Stomach (tissue), 8 donors: ENCODE measurements at regions not wholly inside any gene's neighbourhood (a gene's known extent, or its start where the extent isn't known, plus 50 kb on each side); places are given as distances from the start of the nearest gene placed in this dataset.

Source experiments
- DNase-seq, 2 donors: peaks; one replicate each; pipeline versions ENCODE4 v3.0.0 to v3.0.0-alpha.2; 2013 to 2019
- H3K27ac ChIP-seq, 5 donors: fragments of 200-600 bp in 4 of 5; sonication (generic) in 4 of 5; one replicate each; pipeline ENCODE4 v1.5.1; 2013 to 2019; ENCODE audit warnings: mild to moderate bottlenecking in 1 of 5, moderate library complexity in 1 of 5
- H3K27me3 ChIP-seq, 3 donors: fragments of 200-600 bp; sonication (generic); one replicate each; pipeline ENCODE4 v1.5.1; 2017 to 2019; ENCODE audit warnings: mixed run types in 1 of 3
- H3K36me3 ChIP-seq, 4 donors: fragments of 200-600 bp; sonication (generic); 1 replicate in 3 of 4; 2 replicates in 1 of 4; pipeline ENCODE4 v1.5.1; 2016 to 2019
- H3K4me1 ChIP-seq, 4 donors: fragments of 200-600 bp; sonication (generic); one replicate each; pipeline ENCODE4 v1.5.1; 2016 to 2019
- H3K4me3 ChIP-seq, 4 donors: fragments of 200-600 bp; sonication (generic) in 3 of 4; one replicate each; pipeline ENCODE4 v1.5.1; 2016 to 2019; ENCODE audit warnings: mild to moderate bottlenecking in 1 of 4
- H3K9me3 ChIP-seq, 4 donors: fragments of 200-600 bp; sonication (generic); one replicate each; pipeline ENCODE4 v1.5.1; 2016 to 2019
- EP300 ChIP-seq: sonication (generic); formaldehyde crosslinking; IDR thresholded peaks from one replicate; pipeline ENCODE4 v1.6.1; 2017; ENCODE audit warnings: antibody characterized with exemption
- POLR2A ChIP-seq, 4 donors: fragments of 450-650 bp; IDR thresholded peaks; one replicate each; pipeline ENCODE4 v1.6.1; 2016; ENCODE audit warnings: antibody characterized with exemption in 4 of 4, control low read depth in 2 of 4, mild to moderate bottlenecking in 1 of 4, moderate library complexity in 1 of 4
- POLR2AphosphoS5 ChIP-seq, 3 donors: sonication (generic); formaldehyde crosslinking; IDR thresholded peaks; one replicate each; pipeline ENCODE4 v1.6.1; 2016; ENCODE audit warnings: antibody characterized with exemption in 3 of 3
- WGBS, 5 donors: extraction: QIAGEN DNeasy Blood & Tissue Kit in 3 of 5; methylation state at CpG; one replicate each; pipeline versions ENCODE4 v1.1.5 to v1.1.7; 2013 to 2018; 5-methylcytosine and 5-hydroxymethylcytosine counted together
- intact Hi-C: fragments of 100-400 bp; cut with DNase I; formaldehyde crosslinking; loops from one replicate; pipeline ENCODE4 v1.15.1; 2023; ENCODE audit warnings: low total_unique reads
- TF ChIP-seq, protein P1 (sequence below), 7 experiments: fragments of 450-650 bp in 4 of 7; fragments of 200-600 bp in 3 of 7; sonication (generic) in 3 of 7; IDR thresholded peaks; one replicate each; pipeline ENCODE4 v1.5.1; 2016 to 2019; ENCODE audit warnings: antibody characterized with exemption in 7 of 7, control low read depth in 2 of 7, mild to moderate bottlenecking in 1 of 7
- donor health status: healthy with polysubstance abuse.
- donor health status: Bipolar disorder and iron deficiency.
- donor health status: healthy.

DNA sequence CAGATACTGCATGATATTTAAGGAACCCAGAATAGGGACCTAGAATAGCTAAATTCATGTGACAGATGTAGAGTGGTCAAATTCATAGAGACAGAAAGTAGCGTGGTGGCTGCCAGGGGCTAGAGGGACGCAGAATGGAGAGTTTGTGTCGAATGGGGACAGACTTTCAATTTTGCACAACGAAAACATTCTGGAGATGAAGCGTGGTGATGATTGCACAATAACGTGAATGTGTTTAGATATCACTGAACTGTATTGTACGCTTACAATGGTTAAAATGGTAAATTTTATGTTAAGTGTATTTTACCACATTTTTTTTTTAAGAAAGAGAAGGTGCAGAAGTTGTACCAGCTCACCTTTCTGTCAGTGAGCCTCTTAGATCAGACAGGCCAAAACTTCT is 137.8 kb upstream of the TNS3 start:
- H3K36me3 ChIP-seq = no peaks in the 10 kb centered on the region
- DNase-seq = no peak
- H3K4me3 ChIP-seq = no peak overlapping the region
- intact Hi-C loops = no loop called here
- 83 to 90% (median 87%) methylated on average over 7 of the region's 7 CpGs for WGBS, 5 donors
- no peaks in the 10 kb centered on the region for H3K9me3 ChIP-seq
- TF ChIP-seq POLR2A (IDR thresholded peaks at IDR 0.05) (no peak), EP300 (no peak), POLR2AphosphoS5 (IDR thresholded peaks at IDR 0.05) (no peak)
- TF ChIP-seq, protein P1, sequence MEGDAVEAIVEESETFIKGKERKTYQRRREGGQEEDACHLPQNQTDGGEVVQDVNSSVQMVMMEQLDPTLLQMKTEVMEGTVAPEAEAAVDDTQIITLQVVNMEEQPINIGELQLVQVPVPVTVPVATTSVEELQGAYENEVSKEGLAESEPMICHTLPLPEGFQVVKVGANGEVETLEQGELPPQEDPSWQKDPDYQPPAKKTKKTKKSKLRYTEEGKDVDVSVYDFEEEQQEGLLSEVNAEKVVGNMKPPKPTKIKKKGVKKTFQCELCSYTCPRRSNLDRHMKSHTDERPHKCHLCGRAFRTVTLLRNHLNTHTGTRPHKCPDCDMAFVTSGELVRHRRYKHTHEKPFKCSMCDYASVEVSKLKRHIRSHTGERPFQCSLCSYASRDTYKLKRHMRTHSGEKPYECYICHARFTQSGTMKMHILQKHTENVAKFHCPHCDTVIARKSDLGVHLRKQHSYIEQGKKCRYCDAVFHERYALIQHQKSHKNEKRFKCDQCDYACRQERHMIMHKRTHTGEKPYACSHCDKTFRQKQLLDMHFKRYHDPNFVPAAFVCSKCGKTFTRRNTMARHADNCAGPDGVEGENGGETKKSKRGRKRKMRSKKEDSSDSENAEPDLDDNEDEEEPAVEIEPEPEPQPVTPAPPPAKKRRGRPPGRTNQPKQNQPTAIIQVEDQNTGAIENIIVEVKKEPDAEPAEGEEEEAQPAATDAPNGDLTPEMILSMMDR (IDR thresholded peaks at IDR 0.05) = no peak
- H3K27me3 ChIP-seq = no peaks in the 10 kb centered on the region
- H3K27ac ChIP-seq = peak overlapping the region in 1 of 5 donors; percentile 47
- peaks cover 0 to 19% (median 7%) of the 10 kb centered on the region in 4 donors for H3K4me1 ChIP-seq

DNA sequence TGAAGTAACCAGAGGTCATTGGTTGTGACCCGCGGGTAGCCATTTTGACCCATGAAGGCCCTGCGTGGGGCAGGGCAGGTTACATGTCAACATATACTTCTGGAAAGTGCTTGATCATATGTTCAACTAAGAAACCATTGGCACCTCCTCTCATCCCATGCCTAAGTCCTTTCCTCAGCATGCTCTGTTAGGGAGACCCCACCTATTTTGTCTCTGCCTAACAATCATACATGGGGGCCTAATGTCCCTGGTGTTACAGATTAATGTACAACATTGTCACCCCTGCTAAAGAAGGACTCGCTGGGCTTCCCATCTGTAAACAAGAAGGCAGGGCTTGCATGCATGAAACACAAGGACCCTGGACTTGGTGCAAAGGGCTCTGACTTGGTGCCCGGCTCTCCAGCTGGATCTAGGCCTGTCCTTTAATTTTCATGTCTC is 133.7 kb upstream of the TNS3 start:
- Histone ChIP-seq H3K4me3 (no peak overlapping the region), H3K9me3 (no peaks in the 10 kb centered on the region), H3K27ac (no peak overlapping the region), H3K4me1 (peaks cover 0 to 13% (median 5%) of the 10 kb centered on the region in 4 donors), H3K27me3 (no peaks in the 10 kb centered on the region), H3K36me3 (no peaks in the 10 kb centered on the region)
- no peak for DNase-seq
- intact Hi-C loops = no loop called here
- WGBS, 5 donors = 92 to 98% (median 96%) methylated on average over 5 of the region's 5 CpGs
- TF ChIP-seq EP300 = no peak
- TF ChIP-seq POLR2A (IDR thresholded peaks at IDR 0.05) = no peak
- TF ChIP-seq POLR2AphosphoS5 (IDR thresholded peaks at IDR 0.05) = no peak
- TF ChIP-seq, protein P1 (IDR thresholded peaks at IDR 0.05) = no peak

DNA sequence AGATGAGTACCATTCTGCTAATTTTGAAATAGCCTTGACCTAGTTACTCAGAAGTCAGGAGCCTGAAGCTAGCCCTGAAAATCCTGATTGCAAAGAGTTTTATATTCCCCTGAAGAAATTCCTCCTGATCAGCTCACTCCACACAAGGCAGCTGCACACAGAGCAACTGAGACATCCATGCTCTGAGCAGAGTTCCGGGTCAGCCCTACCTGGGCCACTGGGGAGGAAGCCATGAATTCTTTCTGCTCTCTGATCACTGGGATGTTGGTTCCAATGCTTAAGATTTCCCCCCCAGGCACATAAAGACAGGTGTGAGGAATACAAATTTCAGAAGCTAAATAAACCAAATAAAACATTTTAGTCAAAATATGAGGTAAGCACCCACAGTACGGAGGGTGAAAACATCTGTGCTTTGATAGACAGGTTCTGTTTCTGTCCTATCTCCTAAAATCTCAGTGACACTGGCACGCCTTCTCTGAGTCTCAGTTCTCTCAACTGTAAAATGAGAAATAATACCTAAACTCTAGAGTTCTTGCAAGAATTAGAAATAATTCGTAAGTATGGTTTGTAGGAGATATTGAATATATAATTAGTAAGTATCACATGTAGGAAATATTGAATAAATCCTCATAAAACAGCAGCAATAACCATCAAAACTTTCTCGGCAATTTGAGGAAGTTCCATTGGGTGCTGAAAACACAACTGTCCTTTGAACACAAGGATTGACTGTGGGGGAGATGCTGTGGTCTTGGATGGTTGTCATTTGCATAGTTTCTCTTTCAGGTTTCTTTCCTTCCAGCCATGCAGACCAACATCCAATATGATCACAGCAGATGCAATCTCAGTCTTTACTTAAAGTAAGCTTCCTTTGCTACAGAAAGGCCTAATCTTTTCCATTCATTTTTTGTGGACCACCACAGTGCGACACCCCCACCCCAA is 133.0 kb upstream of the TNS3 start:
- 74 to 77% (median 76%) methylated on average over 6 of the region's 6 CpGs for WGBS, 5 donors

DNA sequence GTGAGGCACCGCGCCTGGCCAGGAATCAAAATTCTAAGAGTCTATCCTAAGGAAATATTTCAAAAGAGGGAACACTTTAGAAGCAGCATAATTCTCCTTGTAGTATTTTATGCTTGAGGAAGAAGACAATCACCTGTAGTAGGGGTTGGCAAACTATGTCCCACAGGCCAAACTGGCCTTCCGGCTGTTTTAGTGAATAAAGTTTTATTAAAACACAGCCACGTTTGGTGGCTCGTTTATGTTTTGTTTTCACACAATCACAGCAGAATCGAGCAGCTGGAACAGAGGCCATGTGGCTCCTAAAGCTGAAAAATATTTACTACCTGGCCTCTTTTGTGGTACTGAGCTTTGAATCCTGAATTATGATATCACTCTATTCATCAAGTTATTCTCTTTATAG is 131.7 kb upstream of the TNS3 start:
- no peak for DNase-seq
- no peaks in the 10 kb centered on the region for H3K36me3 ChIP-seq
- no peaks in the 10 kb centered on the region for H3K9me3 ChIP-seq
- TF ChIP-seq EP300 (no peak), POLR2A (IDR thresholded peaks at IDR 0.05) (no peak), POLR2AphosphoS5 (IDR thresholded peaks at IDR 0.05) (no peak)
- TF ChIP-seq, protein P1 (IDR thresholded peaks at IDR 0.05) = no peak
- intact Hi-C loops = no loop called here
- peaks cover 0 to 8% (median 4%) of the 10 kb centered on the region in 4 donors for H3K4me1 ChIP-seq
- no peak overlapping the region for H3K27ac ChIP-seq
- WGBS, 5 donors = 86 to 89% (median 88%) methylated on average over 6 of the region's 6 CpGs
- H3K27me3 ChIP-seq = no peaks in the 10 kb centered on the region
- no peak overlapping the region for H3K4me3 ChIP-seq

More for the DNA sequence above, 133.0 kb upstream of the TNS3 start:
- no peak overlapping the region for H3K4me3 ChIP-seq
- intact Hi-C loops = no loop called here
- no peaks in the 10 kb centered on the region for H3K9me3 ChIP-seq
- peaks cover 0 to 8% (median 2%) of the 10 kb centered on the region in 4 donors for H3K4me1 ChIP-seq
- H3K27ac ChIP-seq = no peak overlapping the region
- TF ChIP-seq EP300 (no peak), POLR2AphosphoS5 (IDR thresholded peaks at IDR 0.05) (no peak), POLR2A (IDR thresholded peaks at IDR 0.05) (no peak)
- TF ChIP-seq, protein P1 (IDR thresholded peaks at IDR 0.05) = no peak
- no peaks in the 10 kb centered on the region for H3K27me3 ChIP-seq
- no peak for DNase-seq
- no peaks in the 10 kb centered on the region for H3K36me3 ChIP-seq
